ENCODE measurements at regions not wholly inside any gene's neighbourhood (a gene's known extent, or its start where the extent isn't known, plus 50 kb on each side); places are given as distances from the start of the nearest gene placed in this dataset.

DNA sequence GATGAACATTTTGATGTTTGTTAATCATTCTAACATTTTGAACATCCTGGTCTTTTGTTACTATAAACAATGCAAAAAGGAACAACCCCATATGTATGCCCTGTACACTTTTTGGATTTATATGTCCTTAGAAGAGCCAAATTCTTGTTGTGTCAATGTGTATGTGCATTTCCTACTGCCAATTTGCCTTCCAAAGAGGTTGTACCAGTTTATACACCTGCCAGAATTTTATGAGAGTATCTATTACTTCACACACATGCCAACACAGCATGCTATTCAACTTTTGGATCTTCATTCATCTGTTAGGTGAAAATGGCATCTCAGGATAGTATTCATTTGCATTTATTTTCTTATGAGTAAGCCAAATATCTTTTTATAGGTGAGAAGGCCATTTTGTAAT lies 162.0 kb upstream of the SEMA6A start:
- TF ChIP-seq, protein P1, sequence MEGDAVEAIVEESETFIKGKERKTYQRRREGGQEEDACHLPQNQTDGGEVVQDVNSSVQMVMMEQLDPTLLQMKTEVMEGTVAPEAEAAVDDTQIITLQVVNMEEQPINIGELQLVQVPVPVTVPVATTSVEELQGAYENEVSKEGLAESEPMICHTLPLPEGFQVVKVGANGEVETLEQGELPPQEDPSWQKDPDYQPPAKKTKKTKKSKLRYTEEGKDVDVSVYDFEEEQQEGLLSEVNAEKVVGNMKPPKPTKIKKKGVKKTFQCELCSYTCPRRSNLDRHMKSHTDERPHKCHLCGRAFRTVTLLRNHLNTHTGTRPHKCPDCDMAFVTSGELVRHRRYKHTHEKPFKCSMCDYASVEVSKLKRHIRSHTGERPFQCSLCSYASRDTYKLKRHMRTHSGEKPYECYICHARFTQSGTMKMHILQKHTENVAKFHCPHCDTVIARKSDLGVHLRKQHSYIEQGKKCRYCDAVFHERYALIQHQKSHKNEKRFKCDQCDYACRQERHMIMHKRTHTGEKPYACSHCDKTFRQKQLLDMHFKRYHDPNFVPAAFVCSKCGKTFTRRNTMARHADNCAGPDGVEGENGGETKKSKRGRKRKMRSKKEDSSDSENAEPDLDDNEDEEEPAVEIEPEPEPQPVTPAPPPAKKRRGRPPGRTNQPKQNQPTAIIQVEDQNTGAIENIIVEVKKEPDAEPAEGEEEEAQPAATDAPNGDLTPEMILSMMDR (IDR thresholded peaks at IDR 0.05; ENCODE audit: low read length): no peak
- no peak for TF ChIP-seq EZH2 (optimal IDR thresholded peaks at IDR 0.05; ENCODE audit: low read depth, low read length)
- no peak for TF ChIP-seq EZH2phosphoT487 (IDR thresholded peaks at IDR 0.05; ENCODE audit: low read length)
